Vagina (tissue), 2 donors: ENCODE measurements at regions not wholly inside any gene's neighbourhood (a gene's known extent, or its start where the extent isn't known, plus 50 kb on each side); places are given as distances from the start of the nearest gene placed in this dataset.

ENCODE experiments used
- DNase-seq, 2 donors: peaks; one replicate each; pipeline ENCODE4 v3.0.0-alpha.2; 2017; ENCODE audit errors: extremely low spot score in 2 of 2
- H3K27ac ChIP-seq: fragments of 200-600 bp; sonication (generic); one replicate; pipeline ENCODE4 v1.5.1; 2019
- H3K27me3 ChIP-seq: fragments of 200-600 bp; sonication (generic); one replicate; pipeline ENCODE4 v1.5.1; 2019
- H3K36me3 ChIP-seq, 2 donors: fragments of 200-600 bp; sonication (generic); one replicate each; pipeline ENCODE4 v1.5.1; 2017 to 2019
- H3K4me1 ChIP-seq: fragments of 200-600 bp; sonication (generic); one replicate; pipeline ENCODE4 v1.5.1; 2019
- H3K4me3 ChIP-seq, 2 donors: fragments of 200-600 bp; sonication (generic); 1 replicate in 1 of 2; 2 replicates in 1 of 2; pipeline ENCODE4 v1.5.1; 2016 to 2019
- H3K9me3 ChIP-seq: fragments of 200-600 bp; sonication (generic); one replicate; pipeline ENCODE4 v1.5.1; 2019
- CTCF ChIP-seq, 3 experiments: fragments of 450-650 bp in 2 of 3; fragments of 200-600 bp in 1 of 3; sonication (generic) in 1 of 3; IDR thresholded peaks; one replicate each; pipeline ENCODE4 v1.5.1; 2017 to 2019; ENCODE audit warnings: antibody characterized with exemption in 3 of 3, mild to moderate bottlenecking in 2 of 3, moderate library complexity in 2 of 3
- POLR2A ChIP-seq, 2 donors: fragments of 450-650 bp; IDR thresholded peaks; one replicate each; pipeline ENCODE4 v1.6.1; 2017; ENCODE audit warnings: antibody characterized with exemption in 2 of 2, mild to moderate bottlenecking in 2 of 2, moderate library complexity in 2 of 2
- POLR2AphosphoS5 ChIP-seq, 2 donors: sonication (generic); formaldehyde crosslinking; IDR thresholded peaks; one replicate each; pipeline ENCODE4 v1.9.0; 2017; ENCODE audit warnings: antibody characterized with exemption in 2 of 2, mild to moderate bottlenecking in 2 of 2, low read depth in 1 of 2; ENCODE audit not compliant: insufficient read depth in 1 of 2
- intact Hi-C: fragments of 100-400 bp; cut with DNase I; formaldehyde crosslinking; loops from one replicate; pipeline ENCODE4 v1.15.1; 2023

DNA sequence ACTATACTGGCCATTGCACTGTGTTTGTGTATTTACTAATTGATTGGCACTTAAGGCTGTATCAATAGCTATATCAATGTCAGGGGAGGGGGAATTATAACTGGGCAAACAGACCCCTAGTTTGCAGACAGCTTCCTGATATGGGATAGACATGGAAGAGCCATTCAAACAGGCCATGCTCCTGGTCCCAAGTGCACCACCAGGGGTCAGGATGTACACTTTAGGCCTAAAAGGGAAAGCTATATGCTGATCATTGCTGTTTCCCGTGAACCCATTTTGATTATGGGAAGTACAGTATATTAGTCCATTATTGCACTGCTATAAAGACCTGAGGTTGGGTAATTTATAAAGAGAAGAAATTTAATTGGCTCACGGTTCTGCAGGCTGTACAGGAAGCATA is 124.9 kb upstream of the BACE2 start:
- TF ChIP-seq POLR2A (IDR thresholded peaks at IDR 0.05) = no peak
- TF ChIP-seq POLR2AphosphoS5 (IDR thresholded peaks at IDR 0.05; ENCODE audit: insufficient read depth in 1 of 2, low read depth in 1 of 2) = no peak
- no peak for TF ChIP-seq CTCF (IDR thresholded peaks at IDR 0.05)
- no peaks in the 10 kb centered on the region for H3K4me1 ChIP-seq
- no peak overlapping the region for H3K27ac ChIP-seq
- no peaks in the 10 kb centered on the region for H3K27me3 ChIP-seq
- no peaks in the 10 kb centered on the region for H3K9me3 ChIP-seq
- no peak for DNase-seq
- intact Hi-C loops = loop anchor here (5.0 kb wide), 1 partner anchor 294 kb away; no protein-coding TSS in a partner anchor
- no peak overlapping the region for H3K4me3 ChIP-seq
- no peaks in the 10 kb centered on the region for H3K36me3 ChIP-seq

DNA sequence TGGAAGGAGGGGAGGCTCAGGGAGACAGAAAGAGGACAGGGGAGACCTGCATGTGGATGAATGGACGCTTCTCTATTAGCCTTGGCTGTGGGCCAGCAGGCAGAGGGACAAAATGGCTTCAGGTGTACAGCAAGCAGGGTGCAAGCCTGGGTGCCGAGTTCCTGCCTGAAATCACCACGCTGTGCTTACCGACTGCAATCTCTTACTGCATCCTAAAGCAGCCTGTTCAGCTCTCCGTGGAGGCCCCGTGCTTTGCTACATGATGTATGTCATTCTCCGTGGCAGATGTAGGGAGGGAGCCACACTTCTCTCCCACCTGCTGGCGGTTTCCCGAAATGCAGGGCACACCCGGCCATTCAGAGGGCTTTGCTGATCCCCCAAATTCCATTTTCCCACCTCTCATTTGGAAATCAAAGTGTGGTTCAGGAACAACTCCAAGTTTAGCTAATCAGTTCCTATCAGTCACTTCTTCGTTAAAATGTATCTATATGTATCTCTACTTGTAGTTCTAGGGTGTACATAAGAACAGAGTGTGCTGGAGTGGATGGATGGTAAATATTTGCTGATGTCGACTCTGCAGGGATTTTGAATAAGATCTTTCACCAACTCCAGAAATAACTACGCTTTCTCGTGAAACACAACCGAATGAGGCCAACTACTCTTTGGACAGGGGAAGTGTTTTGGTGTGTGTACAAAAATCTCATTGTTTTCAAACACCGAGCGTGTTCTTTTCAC is 122.3 kb upstream of the BACE2 start:
- no peak overlapping the region for H3K27ac ChIP-seq

GRCh38 chr21:41048145-41048544 is 119.8 kb upstream of the BACE2 start:
- Histone ChIP-seq H3K27me3 (no peaks in the 10 kb centered on the region), H3K9me3 (no peaks in the 10 kb centered on the region), H3K4me3 (no peak overlapping the region), H3K27ac (no peak overlapping the region), H3K4me1 (no peaks in the 10 kb centered on the region), H3K36me3 (no peaks in the 10 kb centered on the region)
- intact Hi-C loops = no loop called here
- TF ChIP-seq POLR2A (IDR thresholded peaks at IDR 0.05) (no peak), CTCF (IDR thresholded peaks at IDR 0.05) (no peak), POLR2AphosphoS5 (IDR thresholded peaks at IDR 0.05; ENCODE audit: insufficient read depth in 1 of 2, low read depth in 1 of 2) (no peak)
- no peak for DNase-seq

More for the DNA sequence above, 122.3 kb upstream of the BACE2 start:
- Histone ChIP-seq H3K36me3 (no peaks in the 10 kb centered on the region), H3K9me3 (no peaks in the 10 kb centered on the region), H3K27me3 (no peaks in the 10 kb centered on the region), H3K4me3 (no peak overlapping the region), H3K4me1 (no peaks in the 10 kb centered on the region)
- intact Hi-C loops = no loop called here
- TF ChIP-seq POLR2AphosphoS5 (IDR thresholded peaks at IDR 0.05; ENCODE audit: insufficient read depth in 1 of 2, low read depth in 1 of 2) (no peak), CTCF (IDR thresholded peaks at IDR 0.05) (no peak), POLR2A (IDR thresholded peaks at IDR 0.05) (no peak)
- DNase-seq = no peak

DNA sequence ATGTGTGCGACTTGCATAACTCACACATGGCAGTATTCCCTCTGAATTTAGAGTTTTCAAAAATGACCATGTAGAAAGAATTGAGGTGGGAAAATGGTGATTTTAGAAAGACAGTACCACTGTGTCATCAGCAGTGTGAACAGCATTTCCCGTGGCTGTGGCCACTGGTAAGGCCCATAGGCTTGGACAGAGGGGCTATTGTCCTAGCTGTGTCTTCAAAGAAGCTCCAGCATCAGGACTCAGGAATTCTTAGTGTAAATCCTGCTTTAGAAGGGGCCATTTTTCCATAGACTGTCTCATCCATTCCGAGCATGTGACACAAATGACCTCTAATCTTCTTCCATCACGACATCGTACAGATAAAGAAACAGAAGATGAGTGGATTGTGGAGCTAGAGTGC is 119.3 kb upstream of the BACE2 start:
- no peaks in the 10 kb centered on the region for H3K4me1 ChIP-seq
- intact Hi-C loops = no loop called here
- H3K27me3 ChIP-seq = no peaks in the 10 kb centered on the region
- H3K27ac ChIP-seq = no peak overlapping the region
- H3K4me3 ChIP-seq = no peak overlapping the region
- TF ChIP-seq POLR2A (IDR thresholded peaks at IDR 0.05) = no peak
- no peak for TF ChIP-seq POLR2AphosphoS5 (IDR thresholded peaks at IDR 0.05; ENCODE audit: insufficient read depth in 1 of 2, low read depth in 1 of 2)
- no peak for TF ChIP-seq CTCF (IDR thresholded peaks at IDR 0.05)
- no peaks in the 10 kb centered on the region for H3K9me3 ChIP-seq
- no peaks in the 10 kb centered on the region for H3K36me3 ChIP-seq
- no peak for DNase-seq

DNA sequence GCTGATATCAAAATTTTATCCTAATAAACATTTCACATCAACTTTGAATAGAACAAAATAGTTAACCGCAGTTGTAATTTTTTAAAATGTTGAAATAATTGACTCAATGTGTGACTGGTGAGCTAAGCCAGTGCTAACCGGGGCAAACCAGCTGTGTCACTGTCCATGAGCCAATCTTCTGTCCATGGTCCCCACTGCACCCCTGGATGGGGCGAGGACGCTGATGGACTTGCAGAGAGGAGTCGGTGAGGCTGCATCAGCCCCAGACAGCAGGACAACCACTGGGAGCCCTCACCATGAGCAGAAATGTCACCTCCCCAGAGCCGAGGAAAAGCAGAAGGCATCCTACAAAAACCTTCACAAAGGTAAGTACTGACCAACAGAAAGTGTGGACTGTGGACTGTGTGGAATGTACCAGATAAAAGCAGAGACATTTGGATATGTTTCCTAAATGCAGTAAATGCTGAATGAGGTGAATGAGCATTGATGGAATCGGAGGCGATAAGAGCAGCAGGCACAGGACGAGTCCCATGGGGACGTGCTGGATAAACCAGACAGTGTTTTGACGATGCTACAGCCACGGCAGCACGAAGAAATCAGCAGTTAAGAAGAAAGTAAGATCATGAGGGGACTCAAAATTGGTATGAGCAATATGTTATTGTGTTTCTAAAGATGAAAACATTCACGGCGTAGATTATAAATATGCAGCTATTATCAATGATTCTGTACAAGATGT is 115.0 kb upstream of the BACE2 start:
- DNase-seq = no peak
- Histone ChIP-seq H3K27ac (no peak overlapping the region), H3K4me1 (no peaks in the 10 kb centered on the region)

More for the DNA sequence above, 115.0 kb upstream of the BACE2 start:
- H3K36me3 ChIP-seq = no peaks in the 10 kb centered on the region
- H3K4me3 ChIP-seq = no peak overlapping the region
- H3K9me3 ChIP-seq = no peaks in the 10 kb centered on the region
- intact Hi-C loops = no loop called here
- no peaks in the 10 kb centered on the region for H3K27me3 ChIP-seq
- TF ChIP-seq CTCF (IDR thresholded peaks at IDR 0.05) (no peak), POLR2AphosphoS5 (IDR thresholded peaks at IDR 0.05; ENCODE audit: insufficient read depth in 1 of 2, low read depth in 1 of 2) (no peak), POLR2A (IDR thresholded peaks at IDR 0.05) (no peak)
